DND-41 (cell line): ENCODE measurements at regions not wholly inside any gene's neighbourhood (a gene's known extent, or its start where the extent isn't known, plus 50 kb on each side); places are given as distances from the start of the nearest gene placed in this dataset.

ENCODE experiments used
- CTCF ChIP-seq: IDR thresholded peaks from 2 replicates; pipeline ENCODE4 v1.5.1; 2012; ENCODE audit warnings: borderline replicate concordance, low read length, moderate library complexity, mild to moderate bottlenecking; ENCODE audit not compliant: poor library complexity, severe bottlenecking; ENCODE audit errors: extremely low read depth
- EZH2 ChIP-seq: IDR thresholded peaks from 3 replicates; pipeline ENCODE4 v1.6.1; 2012; ENCODE audit warnings: borderline replicate concordance, low read depth, mild to moderate bottlenecking, moderate library complexity, low read length, inconsistent platforms; ENCODE audit not compliant: severe bottlenecking

GRCh38 chr16:65746941-65747340, 619.5 kb upstream of the CDH5 start:
- no peak for TF ChIP-seq CTCF
- TF ChIP-seq EZH2, result no peak
